PC-3 (cell line): ENCODE measurements at regions not wholly inside any gene's neighbourhood (a gene's known extent, or its start where the extent isn't known, plus 50 kb on each side); places are given as distances from the start of the nearest gene placed in this dataset.
"Not testable (repeated sequence)": the region's sequence is repeated elsewhere in the genome, so short reads cannot be mapped to it uniquely, and the experiment has no call there.

Experiments
- ATAC-seq: fragments of 200-7000 bp; cut with Tn5 transposase; 2 replicates; pipeline ENCODE4 v1.9.1; 2020; ENCODE audit warnings: mild to moderate bottlenecking, moderate library complexity
- BruUV-seq: library from RNA; stranded (reverse); fragments of 400-500 nt; replicated peaks from 2 replicates; lab custom pipeline; 2021; lab: Mats Ljungman, UMichigan
- CTCF ChIA-PET: fragments of 300-600 bp; sonication (Branson Sonifier 250); formaldehyde crosslinking; loops from one replicate; lab custom pipeline; 2022; ENCODE audit warnings: antibody characterized with exemption; lab: Charles Lee
- POLR2A ChIA-PET: fragments of 300-600 bp; sonication (Branson Sonifier 250); formaldehyde crosslinking; loops from one replicate; lab custom pipeline; 2022; ENCODE audit warnings: antibody characterized with exemption; ENCODE audit not compliant: unreplicated experiment; lab: Charles Lee
- DNase-seq: peaks from one replicate; pipeline ENCODE4 v3.0.0-alpha.2; 2015
- H2AFZ ChIP-seq: fragments of 300-600 bp; sonication (generic); 2 replicates; pipeline ENCODE4 v1.6.0; 2016; ENCODE audit warnings: antibody characterized with exemption, low read length
- H3F3A ChIP-seq: fragments of 300-600 bp; sonication (generic); one replicate; pipeline ENCODE4 v1.6.0; 2017; ENCODE audit warnings: antibody characterized with exemption, low read length, control low read depth, mild to moderate bottlenecking; ENCODE audit not compliant: unreplicated experiment
- H3K27ac ChIP-seq: fragments of 300-600 bp; sonication (generic); 2 replicates; pipeline ENCODE4 v1.5.1; 2016; ENCODE audit warnings: mild to moderate bottlenecking, low read length
- H3K27me3 ChIP-seq: fragments of 300-600 bp; sonication (generic); 2 replicates; pipeline ENCODE4 v1.6.1; 2016; ENCODE audit warnings: low read length, mixed read lengths
- H3K36me3 ChIP-seq: fragments of 300-600 bp; sonication (generic); 2 replicates; pipeline ENCODE4 v1.6.1; 2016; ENCODE audit warnings: low read depth, mixed run types, low read length, mixed read lengths
- H3K4me1 ChIP-seq: fragments of 300-600 bp; sonication (generic); 2 replicates; pipeline ENCODE4 v1.5.1; 2016; ENCODE audit warnings: low read length; ENCODE audit not compliant: insufficient read depth
- H3K4me2 ChIP-seq: fragments of 300-600 bp; sonication (generic); 2 replicates; pipeline ENCODE4 v1.6.0; 2016; ENCODE audit warnings: low read length
- H3K4me3 ChIP-seq: fragments of 300-600 bp; sonication (generic); 2 replicates; pipeline ENCODE4 v1.5.1; 2016; ENCODE audit warnings: mild to moderate bottlenecking, low read length, mixed read lengths
- H3K79me2 ChIP-seq: fragments of 300-600 bp; sonication (generic); 2 replicates; pipeline ENCODE4 v1.6.1; 2017; ENCODE audit warnings: low read length, mixed read lengths
- H3K9ac ChIP-seq: fragments of 300-600 bp; sonication (generic); 2 replicates; pipeline ENCODE4 v1.6.0; 2016; ENCODE audit warnings: mild to moderate bottlenecking, low read length
- H3K9me2 ChIP-seq: fragments of 300-600 bp; sonication (generic); replicated peaks from 2 replicates; pipeline ENCODE4 v1.6.1; 2016; ENCODE audit warnings: mixed run types, low read length, mixed read lengths
- H3K9me3 ChIP-seq: fragments of 300-600 bp; sonication (generic); 2 replicates; pipeline ENCODE4 v1.6.1; 2016; ENCODE audit warnings: low read length, mixed read lengths
- H4K20me1 ChIP-seq: fragments of 300-600 bp; sonication (generic); 2 replicates; pipeline ENCODE4 v1.6.1; 2016; ENCODE audit warnings: low read length, mixed read lengths
- CTCF ChIP-seq: fragments of 300-600 bp; sonication (generic); conservative IDR thresholded peaks from 2 replicates; pipeline ENCODE4 v1.5.1; 2017; ENCODE audit warnings: antibody characterized with exemption, low read depth, mild to moderate bottlenecking, low read length
- intact Hi-C: fragments of 100-400 bp; cut with micrococcal nuclease; formaldehyde crosslinking; loops from 2 replicates; pipeline ENCODE4 v1.9.0; 2023

GRCh38 chr6:167216390-167217050, 58.7 kb upstream of the GPR31 start:
- ATAC-seq, H3K36me3 ChIP-seq, CTCF ChIA-PET, H3K9ac ChIP-seq, DNase-seq, H3K4me1 ChIP-seq, POLR2A ChIA-PET, H3F3A ChIP-seq, H3K27ac ChIP-seq, H3K4me2 ChIP-seq, BruUV-seq, H3K9me3 ChIP-seq, intact Hi-C loops, H3K9me2 ChIP-seq, H2AFZ ChIP-seq, H3K79me2 ChIP-seq, H3K4me3 ChIP-seq, H4K20me1 ChIP-seq: not testable (repeated sequence)
- H3K27me3 ChIP-seq = peaks cover 16% of the 10 kb centered on the region

GRCh38 chr6:167217073-167217472, 59.3 kb upstream of the GPR31 start:
- H3K9ac ChIP-seq, H3K4me3 ChIP-seq, H3K36me3 ChIP-seq, H2AFZ ChIP-seq, ATAC-seq, H3K9me2 ChIP-seq, H3K4me2 ChIP-seq, H3K4me1 ChIP-seq, H4K20me1 ChIP-seq, H3K27ac ChIP-seq, DNase-seq, CTCF ChIA-PET, H3F3A ChIP-seq, POLR2A ChIA-PET, H3K9me3 ChIP-seq, H3K79me2 ChIP-seq, intact Hi-C loops, BruUV-seq: not testable (repeated sequence)
- H3K27me3 ChIP-seq = peaks cover 13% of the 10 kb centered on the region

- H2AFZ ChIP-seq, H3K4me3 ChIP-seq, BruUV-seq, H3K27me3 ChIP-seq, H3K4me1 ChIP-seq, POLR2A ChIA-PET, H3F3A ChIP-seq, intact Hi-C loops, H3K4me2 ChIP-seq, H3K27ac ChIP-seq, H3K9me2 ChIP-seq, H3K79me2 ChIP-seq, CTCF ChIA-PET, H3K36me3 ChIP-seq, H3K9me3 ChIP-seq, H3K9ac ChIP-seq, H4K20me1 ChIP-seq: not testable (repeated sequence)
- DNase-seq = peak; percentile 26
- peak; percentile 35; the same call in 1 of the 2 replicates for TF ChIP-seq CTCF
- peak; percentile 46; the same call in 1 of the 2 replicates for ATAC-seq
Measured at GRCh38 chr6:167217951-167218759, 60.4 kb upstream of the GPR31 start.

GRCh38 chr6:167219079-167219478, 61.3 kb upstream of the GPR31 start:
- H3K79me2 ChIP-seq, H2AFZ ChIP-seq, POLR2A ChIA-PET, H3K4me2 ChIP-seq, CTCF ChIA-PET, intact Hi-C loops, H4K20me1 ChIP-seq, ATAC-seq, H3K4me1 ChIP-seq, H3K9ac ChIP-seq, H3K36me3 ChIP-seq, DNase-seq, H3K4me3 ChIP-seq, H3K27ac ChIP-seq, BruUV-seq, H3K9me3 ChIP-seq, H3F3A ChIP-seq, H3K9me2 ChIP-seq: not testable (repeated sequence)
- peaks cover 13% of the 10 kb centered on the region for H3K27me3 ChIP-seq
